GM21447 (cell line): ENCODE measurements at regions not wholly inside any gene's neighbourhood (a gene's known extent, or its start where the extent isn't known, plus 50 kb on each side); places are given as distances from the start of the nearest gene placed in this dataset.

ENCODE experiments used
- ATAC-seq: cut with Tn5 transposase; IDR thresholded peaks from one replicate; pipeline ENCODE4 v1.9.1; 2021; ENCODE audit not compliant: unreplicated experiment

DNA sequence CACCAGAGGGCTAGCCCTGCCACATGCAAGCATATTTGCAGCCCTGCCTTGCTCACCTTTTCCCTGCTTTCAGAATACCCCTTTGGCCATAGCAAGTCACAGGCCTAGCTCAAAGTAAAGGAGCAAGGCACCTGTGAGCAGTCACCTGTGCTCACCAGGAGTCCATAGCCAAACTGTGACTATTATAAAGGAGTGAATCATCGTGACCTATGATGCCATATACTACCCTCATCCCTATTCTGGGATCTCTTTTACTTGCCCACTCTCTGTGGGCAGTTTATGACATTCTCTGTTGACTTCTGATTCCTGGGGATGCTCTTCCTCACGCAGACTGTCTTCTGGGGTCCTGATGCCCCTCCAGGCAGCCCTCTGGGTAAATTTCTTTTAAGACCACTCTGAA, 200.5 kb upstream of the NLRP1 start:
- ATAC-seq: no peak

DNA sequence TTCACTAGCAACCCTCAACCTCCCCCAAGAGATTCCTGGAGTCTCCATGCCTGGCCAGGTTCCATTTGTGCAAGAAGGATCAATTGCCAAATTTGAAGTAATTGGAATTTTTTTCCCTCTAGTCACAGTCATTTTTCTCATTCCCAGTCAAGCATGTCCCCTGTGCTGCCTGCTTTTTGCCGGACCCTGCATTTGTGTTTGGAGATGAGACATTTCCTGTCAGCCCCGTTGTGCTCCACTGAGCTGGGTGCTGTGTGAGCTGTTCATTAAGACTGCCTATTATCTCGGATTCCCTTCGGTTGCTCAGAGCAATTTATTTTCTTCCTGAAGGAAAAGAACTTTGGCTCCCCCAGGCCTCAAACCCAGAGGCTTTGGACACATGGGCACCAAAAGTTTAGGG, 201.0 kb upstream of the NLRP1 start:
- no peak for ATAC-seq

DNA sequence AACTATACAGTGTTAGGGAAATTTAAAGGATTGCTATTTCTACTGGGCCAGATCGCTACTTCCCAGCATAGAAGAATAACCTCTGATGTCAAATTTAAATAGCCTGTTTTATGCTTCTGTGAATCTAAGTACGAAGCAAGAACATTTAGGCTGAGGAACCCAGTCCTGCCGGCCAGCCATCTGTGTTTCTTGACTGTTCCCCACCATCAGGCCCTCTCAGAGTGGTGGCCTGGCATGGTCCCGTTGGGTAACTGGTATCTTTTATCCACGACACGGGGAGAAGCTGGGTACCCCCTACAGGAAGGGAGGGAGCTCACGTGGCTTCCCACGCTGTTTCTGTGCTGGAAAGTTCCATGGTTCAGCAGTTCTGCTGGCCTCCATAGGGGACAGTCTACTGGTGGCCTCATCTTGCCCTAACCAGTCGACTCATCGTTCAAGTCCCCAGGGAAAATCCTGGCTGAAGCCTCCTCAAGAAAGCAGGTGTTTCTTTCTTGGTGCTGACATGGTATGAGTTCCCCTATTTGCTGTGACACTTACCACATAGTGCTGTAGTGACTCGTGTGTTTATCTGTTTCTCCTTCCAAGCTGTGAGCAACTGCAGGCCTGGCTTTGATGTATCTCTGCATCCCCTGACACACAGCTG, 201.7 kb upstream of the NLRP1 start:
- ATAC-seq: peak; percentile 77

- ATAC-seq: no peak
These were observed 202.2 kb upstream of the NLRP1 start for GRCh38 chr17:5786510-5786875.

GRCh38 chr17:5788266-5788900, 204.1 kb upstream of the NLRP1 start:
- ATAC-seq: no peak

GRCh38 chr17:5789528-5789927, 205.2 kb upstream of the NLRP1 start:
- ATAC-seq: no peak

GRCh38 chr17:5793157-5793556, 208.8 kb upstream of the NLRP1 start:
- no peak for ATAC-seq

DNA sequence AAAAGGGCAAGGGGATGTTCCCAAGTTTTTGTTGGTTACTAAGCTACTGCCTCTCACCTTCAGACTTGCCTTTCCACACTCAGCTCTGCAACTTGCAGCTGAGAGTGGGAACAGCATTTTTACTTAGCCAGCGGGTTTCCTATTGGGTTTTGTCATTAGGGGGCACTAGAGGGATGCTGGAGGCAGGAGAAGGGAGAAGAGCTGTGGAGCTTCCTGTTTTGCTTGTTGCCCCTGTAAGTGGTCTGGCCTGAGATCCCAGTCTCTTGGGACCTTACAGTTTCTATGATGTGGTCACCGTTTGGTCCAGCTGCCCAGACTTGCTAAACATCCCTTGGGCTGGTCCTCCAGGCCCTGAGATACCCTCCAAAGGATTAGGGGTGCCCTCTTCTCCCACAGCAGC, 209.6 kb upstream of the NLRP1 start:
- ATAC-seq: no peak

- ATAC-seq: no peak
These were observed 210.1 kb upstream of the NLRP1 start for GRCh38 chr17:5794385-5794784.

DNA sequence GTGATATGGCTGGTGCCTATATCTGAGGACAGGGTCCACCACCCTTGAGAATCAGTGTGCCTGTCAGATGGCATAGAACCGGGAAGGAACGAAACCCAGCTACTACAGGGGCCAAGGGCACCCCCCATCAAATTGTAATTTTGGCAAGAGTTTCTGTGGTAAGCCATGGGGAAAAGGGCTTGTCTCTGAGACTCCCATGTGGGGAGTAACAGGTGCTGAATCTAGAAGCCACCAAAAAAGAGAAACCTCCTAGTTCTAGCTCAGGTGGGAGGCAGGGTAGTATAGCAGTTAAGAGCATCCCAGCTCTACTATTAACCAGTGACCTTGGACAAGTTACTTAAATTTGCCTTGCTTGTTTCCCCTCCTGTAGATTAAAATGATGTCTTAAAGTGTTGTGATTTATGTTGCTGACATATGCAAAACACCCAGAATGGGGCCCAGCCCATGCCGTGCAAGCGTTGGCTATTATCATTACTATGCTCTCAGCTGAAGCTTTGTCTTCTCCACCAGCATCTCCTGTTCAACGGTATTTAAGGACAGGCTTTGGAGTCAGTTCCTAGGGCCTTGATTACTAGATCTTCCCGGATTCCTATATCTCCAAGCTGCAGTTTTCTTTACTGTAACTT, 210.7 kb upstream of the NLRP1 start:
- no peak for ATAC-seq

DNA sequence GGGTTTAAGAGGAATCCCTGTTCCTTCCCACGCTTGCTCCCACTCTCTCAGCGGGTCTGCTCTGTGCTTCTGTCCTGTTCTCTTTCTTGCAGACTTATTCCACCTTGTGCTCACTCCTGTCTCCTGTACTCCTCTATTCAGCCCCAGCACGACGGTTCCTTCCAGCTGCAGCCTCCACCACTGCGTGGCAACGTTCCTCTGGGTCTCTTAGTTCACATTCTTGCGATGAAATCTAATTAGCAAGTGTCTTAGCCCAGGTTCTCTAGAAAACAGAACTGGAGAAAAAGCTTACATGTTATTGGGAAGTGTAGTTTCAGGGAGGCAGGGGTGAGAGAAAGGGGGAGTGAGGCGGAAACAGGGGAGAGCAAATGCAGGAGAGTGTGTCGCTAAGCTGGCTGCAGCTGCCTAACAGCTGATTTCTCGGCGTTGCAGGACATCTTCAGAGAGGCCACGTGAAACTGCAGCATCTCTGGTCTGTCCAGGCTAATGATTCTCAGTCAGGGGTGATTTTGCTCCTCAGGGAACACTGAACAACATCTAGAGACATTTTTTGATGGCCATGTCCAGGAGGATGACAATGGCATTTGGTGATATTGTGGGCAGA, 213.2 kb upstream of the NLRP1 start:
- ATAC-seq: no peak

DNA sequence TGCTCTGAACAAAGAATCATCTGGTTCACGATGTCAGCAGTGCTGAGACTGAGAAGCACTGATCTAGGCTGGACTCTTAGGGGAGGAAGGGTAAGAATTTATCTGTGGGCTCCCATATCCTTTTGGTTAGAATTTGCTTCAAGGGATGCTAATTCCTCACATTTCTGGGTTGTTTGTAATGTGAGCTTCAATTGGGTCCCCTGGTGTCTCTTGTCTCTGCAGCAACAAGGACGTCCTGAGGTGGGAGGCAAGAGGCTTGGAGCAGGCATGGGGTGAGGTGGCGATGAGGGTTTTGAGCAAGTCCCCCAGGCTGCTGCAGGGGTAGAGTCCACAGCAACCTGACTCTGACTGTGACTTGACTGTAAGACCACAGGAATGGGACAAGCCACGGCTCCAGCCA, 213.8 kb upstream of the NLRP1 start:
- ATAC-seq: no peak

DNA sequence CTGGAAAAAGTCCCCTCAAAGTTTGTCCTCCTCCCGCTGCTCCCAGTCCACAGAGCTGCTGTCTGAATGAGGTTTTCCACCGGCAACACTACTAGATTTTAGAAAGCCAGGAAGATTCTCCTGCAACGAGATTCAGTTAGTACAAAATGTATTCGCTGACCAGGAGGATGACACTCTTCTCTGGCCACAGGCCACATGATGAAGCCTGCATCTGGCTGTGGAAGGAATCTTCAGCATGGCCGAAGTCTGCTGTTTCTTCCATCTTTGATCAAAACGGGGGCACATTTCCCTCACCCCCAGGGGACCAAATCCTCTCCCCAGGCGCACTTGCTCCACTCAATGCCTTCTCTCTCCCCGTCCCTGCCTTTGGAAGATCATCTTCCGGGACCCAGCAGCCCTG, 215.8 kb upstream of the NLRP1 start:
- no peak for ATAC-seq

DNA sequence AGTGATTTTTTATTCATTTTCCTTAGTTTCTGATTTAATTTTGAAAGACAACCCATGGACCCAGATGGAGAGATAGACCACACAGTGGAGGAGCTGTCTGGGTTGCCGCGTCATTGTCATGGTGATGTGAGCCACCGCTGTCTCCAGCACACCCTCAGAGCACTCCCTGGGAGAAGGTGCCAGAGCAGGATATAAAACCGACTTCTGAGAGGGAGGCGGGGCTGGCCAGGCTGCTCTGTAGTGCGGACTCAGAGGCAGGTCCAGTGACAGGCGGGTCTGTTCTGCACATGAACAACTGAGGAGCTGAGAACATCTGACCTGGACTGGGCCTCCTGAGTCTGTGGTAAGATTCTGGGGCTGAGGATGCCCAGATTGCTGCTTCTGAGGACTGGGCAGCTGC, 216.3 kb upstream of the NLRP1 start:
- ATAC-seq: no peak

GRCh38 chr17:5804251-5804650, 219.9 kb upstream of the NLRP1 start:
- no peak for ATAC-seq

- no peak for ATAC-seq
These were observed 224.7 kb upstream of the NLRP1 start for GRCh38 chr17:5809056-5809455.

DNA sequence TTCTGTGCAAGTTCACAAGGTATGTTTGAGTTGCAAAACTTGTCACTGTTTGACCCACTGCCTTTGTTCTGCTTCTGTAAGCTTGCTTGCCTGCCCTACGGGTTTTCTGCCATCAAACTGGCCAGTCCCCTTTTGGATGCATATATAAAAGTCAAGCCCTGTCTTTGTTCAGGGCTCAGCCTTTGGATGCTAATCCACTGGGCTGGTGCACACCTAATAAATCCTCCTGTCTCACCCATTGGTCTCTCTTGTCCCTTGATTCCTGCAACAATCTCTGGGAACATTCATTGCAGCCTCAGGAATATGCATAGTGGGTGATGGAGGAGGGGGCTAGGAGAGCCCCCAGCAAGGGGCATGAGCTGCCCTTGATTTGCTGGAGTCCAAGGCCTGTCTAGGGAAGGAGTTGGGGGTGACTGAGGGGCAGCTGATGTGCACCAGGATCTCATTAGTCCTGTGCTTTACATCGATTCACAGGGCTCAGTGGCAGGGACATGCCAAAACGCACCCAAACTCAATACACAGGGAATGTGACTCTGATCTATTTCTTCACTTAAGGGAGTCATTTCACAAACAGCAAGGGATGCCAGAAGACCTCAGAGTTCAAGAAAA, 225.4 kb upstream of the NLRP1 start:
- no peak for ATAC-seq

GRCh38 chr17:5812590-5812989, 228.3 kb upstream of the NLRP1 start:
- no peak for ATAC-seq

DNA sequence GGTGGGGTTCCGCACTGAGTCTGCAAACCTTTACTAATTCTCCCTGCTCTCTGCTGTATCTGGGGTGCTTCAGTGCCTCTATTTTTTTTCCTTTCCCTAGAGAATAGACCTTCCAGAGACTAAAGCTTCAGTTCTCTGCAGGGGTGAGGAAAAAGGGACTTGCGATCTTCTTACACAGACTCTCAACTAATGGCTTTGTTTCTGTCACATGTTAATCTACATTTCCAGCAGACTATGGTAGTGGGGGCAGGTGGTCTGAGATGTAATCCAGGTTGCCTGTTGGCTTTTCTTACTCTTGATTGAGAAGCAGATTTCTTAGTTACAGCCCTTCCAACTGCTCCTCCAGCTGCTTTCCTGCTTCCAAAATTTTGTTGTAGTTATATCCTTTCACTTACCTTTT, 229.0 kb upstream of the NLRP1 start:
- ATAC-seq: no peak

- ATAC-seq: no peak
These were observed 231.1 kb upstream of the NLRP1 start for GRCh38 chr17:5815396-5815795.

DNA sequence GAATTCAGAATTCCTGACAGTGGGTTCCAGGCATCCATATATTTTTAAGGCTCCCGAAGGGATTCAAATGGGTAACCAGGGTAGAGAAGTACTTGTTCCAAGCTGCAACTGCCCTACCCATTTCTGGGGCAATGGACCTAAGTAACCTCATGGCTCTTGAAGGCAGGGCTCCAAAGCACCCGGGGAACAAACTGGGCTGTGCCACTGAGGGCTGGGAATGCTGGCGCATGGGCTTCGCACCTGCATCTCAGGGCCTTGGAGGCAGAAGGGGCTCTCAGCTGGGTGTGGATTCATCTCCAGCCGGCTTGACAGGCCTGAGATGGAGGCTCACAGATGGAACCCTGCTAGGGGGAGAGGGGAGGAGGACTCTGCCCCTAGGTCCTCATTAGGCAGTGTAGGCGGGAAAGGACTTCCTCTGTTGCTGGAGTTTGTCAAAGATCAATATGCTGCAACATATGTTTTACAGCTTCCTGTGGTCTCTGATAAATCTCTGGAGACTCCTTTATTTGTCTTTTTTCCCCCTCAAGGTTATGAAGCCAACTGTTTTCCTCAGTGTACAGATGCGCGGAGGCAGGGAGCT, 232.3 kb upstream of the NLRP1 start:
- ATAC-seq: no peak
